AG10803 (cell line): ENCODE measurements at regions not wholly inside any gene's neighbourhood (a gene's known extent, or its start where the extent isn't known, plus 50 kb on each side); places are given as distances from the start of the nearest gene placed in this dataset.

Experiments used
- DNase-seq: peaks from one replicate; pipeline ENCODE4 v3.0.0; 2010; ENCODE audit warnings: low read depth
- H3K4me3 ChIP-seq: 2 replicates; pipeline ENCODE4 v1.5.1; 2011; ENCODE audit warnings: mild to moderate bottlenecking, low read length, control low read depth
- TF ChIP-seq, protein P1 (sequence below): conservative IDR thresholded peaks from 2 replicates; pipeline ENCODE4 v1.5.1; 2011; ENCODE audit warnings: mild to moderate bottlenecking, low read length, control low read depth, inconsistent platforms

- TF ChIP-seq, protein P1, sequence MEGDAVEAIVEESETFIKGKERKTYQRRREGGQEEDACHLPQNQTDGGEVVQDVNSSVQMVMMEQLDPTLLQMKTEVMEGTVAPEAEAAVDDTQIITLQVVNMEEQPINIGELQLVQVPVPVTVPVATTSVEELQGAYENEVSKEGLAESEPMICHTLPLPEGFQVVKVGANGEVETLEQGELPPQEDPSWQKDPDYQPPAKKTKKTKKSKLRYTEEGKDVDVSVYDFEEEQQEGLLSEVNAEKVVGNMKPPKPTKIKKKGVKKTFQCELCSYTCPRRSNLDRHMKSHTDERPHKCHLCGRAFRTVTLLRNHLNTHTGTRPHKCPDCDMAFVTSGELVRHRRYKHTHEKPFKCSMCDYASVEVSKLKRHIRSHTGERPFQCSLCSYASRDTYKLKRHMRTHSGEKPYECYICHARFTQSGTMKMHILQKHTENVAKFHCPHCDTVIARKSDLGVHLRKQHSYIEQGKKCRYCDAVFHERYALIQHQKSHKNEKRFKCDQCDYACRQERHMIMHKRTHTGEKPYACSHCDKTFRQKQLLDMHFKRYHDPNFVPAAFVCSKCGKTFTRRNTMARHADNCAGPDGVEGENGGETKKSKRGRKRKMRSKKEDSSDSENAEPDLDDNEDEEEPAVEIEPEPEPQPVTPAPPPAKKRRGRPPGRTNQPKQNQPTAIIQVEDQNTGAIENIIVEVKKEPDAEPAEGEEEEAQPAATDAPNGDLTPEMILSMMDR: no peak
- no peak for DNase-seq
- no peak overlapping the region for H3K4me3 ChIP-seq
Measured at GRCh38 chrX:13932416-13932815, 97.3 kb downstream of the GEMIN8 start.

DNA sequence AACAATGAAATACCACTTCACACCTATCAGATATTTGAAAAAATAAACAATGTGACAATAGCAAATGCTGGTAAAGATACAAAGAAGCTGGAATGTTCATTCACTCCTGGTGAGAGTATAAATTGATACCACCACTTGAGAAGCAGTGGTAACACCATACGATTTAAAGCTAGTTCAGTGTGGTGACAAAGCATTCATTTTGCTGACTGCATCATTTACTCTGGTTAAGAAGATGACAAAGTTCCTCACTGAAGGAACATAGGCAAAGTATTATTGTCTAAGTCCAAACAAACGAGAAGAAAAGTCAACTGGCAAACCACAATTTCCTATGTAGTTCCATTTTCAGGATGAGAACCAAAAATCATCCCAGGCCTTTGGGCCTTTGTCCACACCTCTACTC is 102.5 kb downstream of the GEMIN8 start:
- no peak for DNase-seq
- TF ChIP-seq, protein P1: no peak

GRCh38 chrX:13923845-13924244 is 105.8 kb downstream of the GEMIN8 start:
- no peak for DNase-seq
- TF ChIP-seq, protein P1: no peak
- H3K4me3 ChIP-seq: no peak overlapping the region

More for the DNA sequence above, 102.5 kb downstream of the GEMIN8 start:
- no peak overlapping the region for H3K4me3 ChIP-seq

GRCh38 chrX:13923289-13923688 is 106.4 kb upstream of the GPM6B start:
- DNase-seq: no peak
- H3K4me3 ChIP-seq: no peak overlapping the region
- TF ChIP-seq, protein P1: no peak

GRCh38 chrX:13917507-13917906 is 100.6 kb upstream of the GPM6B start:
- DNase-seq: no peak
- TF ChIP-seq, protein P1: no peak
- H3K4me3 ChIP-seq: no peak overlapping the region

- H3K4me3 ChIP-seq: no peak overlapping the region
- TF ChIP-seq, protein P1: no peak
- DNase-seq: peak; percentile 3
Measured at GRCh38 chrX:13911586-13911985, 94.7 kb upstream of the GPM6B start.

GRCh38 chrX:13906093-13906492 is 89.2 kb upstream of the GPM6B start:
- TF ChIP-seq, protein P1: no peak
- DNase-seq: no peak
- no peak overlapping the region for H3K4me3 ChIP-seq
